Testis (tissue), 2 donors: ENCODE measurements at regions not wholly inside any gene's neighbourhood (a gene's known extent, or its start where the extent isn't known, plus 50 kb on each side); places are given as distances from the start of the nearest gene placed in this dataset.

Source experiments
- DNase-seq: peaks from one replicate; pipeline ENCODE4 v3.0.0-alpha.2; 2019
- H3K27ac ChIP-seq, 2 donors: fragments of 200-600 bp; sonication (generic); one replicate each; pipeline ENCODE4 v1.5.1; 2019
- H3K27me3 ChIP-seq: fragments of 200-600 bp; sonication (generic); one replicate; pipeline ENCODE4 v1.5.1; 2019
- H3K36me3 ChIP-seq: fragments of 200-600 bp; sonication (generic); one replicate; pipeline ENCODE4 v1.5.1; 2017; ENCODE audit warnings: low read depth; ENCODE audit errors: missing control alignments
- H3K4me1 ChIP-seq: fragments of 200-600 bp; sonication (generic); one replicate; pipeline ENCODE4 v1.5.1; 2019
- H3K4me3 ChIP-seq, 2 donors: fragments of 200-600 bp; sonication (generic); one replicate each; pipeline ENCODE4 v1.5.1; 2017 to 2019
- H3K9me3 ChIP-seq: fragments of 200-600 bp; sonication (generic); one replicate; pipeline ENCODE4 v1.5.1; 2017
- POLR2A ChIP-seq: fragments of 450-650 bp; IDR thresholded peaks from one replicate; pipeline ENCODE4 v1.6.1; 2017; ENCODE audit warnings: antibody characterized with exemption, mild to moderate bottlenecking, moderate library complexity
- WGBS, 2 donors: methylation state at CpG; one replicate each; pipeline ENCODE4 v1.1.5; 2018; 5-methylcytosine and 5-hydroxymethylcytosine counted together
- intact Hi-C: fragments of 100-400 bp; cut with DNase I; formaldehyde crosslinking; loops from one replicate; pipeline ENCODE4 v1.15.1; 2023; ENCODE audit warnings: low total_unique reads
- TF ChIP-seq, protein P1 (sequence below), 3 experiments: fragments of 450-650 bp in 2 of 3; fragments of 200-600 bp in 1 of 3; sonication (generic) in 1 of 3; IDR thresholded peaks; one replicate each; pipeline ENCODE4 v1.5.1; 2016 to 2019; ENCODE audit warnings: antibody characterized with exemption in 3 of 3, mild to moderate bottlenecking in 2 of 3, moderate library complexity in 1 of 3

DNA sequence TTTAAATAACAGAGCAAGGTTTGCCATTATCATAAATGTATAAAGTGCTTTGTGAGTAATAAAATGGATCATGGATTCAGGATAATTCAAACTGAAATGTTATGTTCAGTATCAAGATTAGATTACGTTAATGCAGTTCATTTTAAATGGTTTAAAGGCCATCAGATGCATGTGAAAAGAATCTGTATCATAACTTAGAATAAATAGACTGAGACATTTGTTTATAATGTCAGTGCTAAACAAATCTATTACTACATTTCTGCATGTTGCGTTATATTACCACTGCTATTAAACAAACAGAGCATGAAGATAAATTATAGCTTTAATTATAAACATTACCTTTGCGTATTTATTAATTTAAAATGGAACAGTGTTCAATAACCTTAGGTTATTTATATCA, 160.2 kb downstream of the TOX3 start:
- 92 to 94% methylated on average over 3 of the region's 3 CpGs for WGBS, 2 donors
- intact Hi-C loops = no loop called here
- no peaks in the 10 kb centered on the region for H3K9me3 ChIP-seq

DNA sequence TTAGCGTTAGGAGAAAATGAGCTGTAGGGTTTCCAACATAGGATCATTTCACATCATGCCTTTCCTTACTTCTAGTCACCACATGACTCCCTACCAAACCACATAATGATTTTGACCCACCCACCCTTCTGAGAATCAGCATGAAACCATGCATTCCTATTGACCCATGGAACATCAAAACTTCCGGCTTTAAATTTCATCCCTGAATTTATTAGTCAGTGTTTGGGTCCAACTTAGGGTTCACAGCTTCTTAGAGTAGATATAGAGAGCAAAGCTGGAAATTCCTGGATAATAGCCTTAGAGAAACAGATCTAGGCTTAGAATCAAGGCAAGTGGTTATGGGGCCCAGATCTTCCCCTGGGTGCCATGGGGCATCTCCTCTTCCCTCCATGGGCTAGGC, 162.6 kb downstream of the TOX3 start:
- Histone ChIP-seq H3K9me3 (no peaks in the 10 kb centered on the region), H3K27me3 (no peaks in the 10 kb centered on the region), H3K36me3 (no peaks in the 10 kb centered on the region), H3K27ac (no peak overlapping the region), H3K4me3 (no peak overlapping the region), H3K4me1 (no peaks in the 10 kb centered on the region)
- 89 to 92% methylated on average over 2 of the region's 2 CpGs for WGBS, 2 donors
- intact Hi-C loops = no loop called here
- no peak for DNase-seq
- TF ChIP-seq, protein P1, sequence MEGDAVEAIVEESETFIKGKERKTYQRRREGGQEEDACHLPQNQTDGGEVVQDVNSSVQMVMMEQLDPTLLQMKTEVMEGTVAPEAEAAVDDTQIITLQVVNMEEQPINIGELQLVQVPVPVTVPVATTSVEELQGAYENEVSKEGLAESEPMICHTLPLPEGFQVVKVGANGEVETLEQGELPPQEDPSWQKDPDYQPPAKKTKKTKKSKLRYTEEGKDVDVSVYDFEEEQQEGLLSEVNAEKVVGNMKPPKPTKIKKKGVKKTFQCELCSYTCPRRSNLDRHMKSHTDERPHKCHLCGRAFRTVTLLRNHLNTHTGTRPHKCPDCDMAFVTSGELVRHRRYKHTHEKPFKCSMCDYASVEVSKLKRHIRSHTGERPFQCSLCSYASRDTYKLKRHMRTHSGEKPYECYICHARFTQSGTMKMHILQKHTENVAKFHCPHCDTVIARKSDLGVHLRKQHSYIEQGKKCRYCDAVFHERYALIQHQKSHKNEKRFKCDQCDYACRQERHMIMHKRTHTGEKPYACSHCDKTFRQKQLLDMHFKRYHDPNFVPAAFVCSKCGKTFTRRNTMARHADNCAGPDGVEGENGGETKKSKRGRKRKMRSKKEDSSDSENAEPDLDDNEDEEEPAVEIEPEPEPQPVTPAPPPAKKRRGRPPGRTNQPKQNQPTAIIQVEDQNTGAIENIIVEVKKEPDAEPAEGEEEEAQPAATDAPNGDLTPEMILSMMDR (IDR thresholded peaks at IDR 0.05) = no peak
- no peak for TF ChIP-seq POLR2A

More for the DNA sequence above, 160.2 kb downstream of the TOX3 start:
- Histone ChIP-seq H3K4me3 (no peak overlapping the region), H3K27ac (no peak overlapping the region), H3K4me1 (no peaks in the 10 kb centered on the region), H3K36me3 (no peaks in the 10 kb centered on the region), H3K27me3 (no peaks in the 10 kb centered on the region)
- no peak for TF ChIP-seq POLR2A
- TF ChIP-seq, protein P1 (IDR thresholded peaks at IDR 0.05) = no peak
- DNase-seq = no peak

DNA sequence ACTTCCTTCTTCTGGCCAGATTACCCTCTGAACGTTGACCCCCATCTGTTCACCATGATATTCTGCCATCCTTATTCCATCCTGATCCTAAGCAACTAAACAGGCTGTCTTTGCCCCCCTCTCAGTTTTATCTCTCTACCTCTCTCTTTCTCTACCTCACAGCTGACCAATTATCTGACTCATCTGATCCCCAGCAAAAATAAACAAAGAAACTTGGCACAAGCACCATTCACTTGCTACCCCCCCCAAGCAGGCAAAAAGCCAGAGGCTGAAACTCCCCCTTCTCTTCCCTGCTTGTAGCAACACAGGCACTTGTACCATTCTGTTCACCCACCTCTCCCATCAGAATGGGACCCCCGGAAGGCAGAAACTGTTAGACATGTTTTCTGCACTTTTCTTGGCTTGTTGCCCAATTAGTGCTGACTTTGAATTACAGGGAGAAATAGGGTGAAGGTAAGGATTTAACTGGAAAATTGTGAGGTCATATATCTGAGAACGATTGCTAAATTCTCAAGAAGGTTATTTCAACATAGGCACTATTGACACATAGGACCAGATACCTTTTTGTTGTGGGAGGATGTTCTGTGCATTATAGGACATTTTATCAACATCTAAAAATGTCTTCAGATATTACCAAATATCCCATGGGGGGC, 163.2 kb downstream of the TOX3 start:
- WGBS, 2 donors = 44% methylated on average over 3 of the region's 3 CpGs
- H3K27ac ChIP-seq = no peak overlapping the region
- TF ChIP-seq, protein P1 (IDR thresholded peaks at IDR 0.05) = no peak
- no peak for TF ChIP-seq POLR2A
- no peaks in the 10 kb centered on the region for H3K4me1 ChIP-seq
- no peak for DNase-seq
- no peaks in the 10 kb centered on the region for H3K9me3 ChIP-seq
- H3K4me3 ChIP-seq = no peak overlapping the region
- intact Hi-C loops = no loop called here
- H3K27me3 ChIP-seq = no peaks in the 10 kb centered on the region
- H3K36me3 ChIP-seq = no peaks in the 10 kb centered on the region

DNA sequence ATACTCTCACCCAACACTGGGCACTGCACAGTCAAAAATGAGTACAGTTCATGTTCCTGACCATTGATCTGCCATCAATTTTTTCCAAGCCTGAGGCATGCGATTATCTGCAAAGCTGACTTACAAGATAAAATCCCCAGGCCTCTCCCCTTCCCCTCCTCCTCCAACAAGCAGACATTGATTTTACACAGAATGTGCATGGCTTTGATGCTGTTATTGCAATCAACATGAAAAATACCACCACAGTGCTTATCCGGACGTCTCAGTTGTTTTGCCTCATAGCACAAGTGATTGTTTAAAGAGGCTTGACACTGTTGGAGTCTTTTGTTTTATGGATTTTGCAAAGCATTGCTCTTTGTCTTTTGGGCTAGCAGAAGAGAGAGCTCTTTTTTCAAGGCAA, 163.8 kb downstream of the TOX3 start:
- Histone ChIP-seq H3K27me3 (no peaks in the 10 kb centered on the region), H3K9me3 (no peaks in the 10 kb centered on the region), H3K27ac (no peak overlapping the region), H3K4me3 (no peak overlapping the region), H3K36me3 (no peaks in the 10 kb centered on the region), H3K4me1 (no peaks in the 10 kb centered on the region)
- intact Hi-C loops = no loop called here
- 54 to 62% methylated on average over 3 of the region's 3 CpGs for WGBS, 2 donors
- TF ChIP-seq POLR2A = no peak
- TF ChIP-seq, protein P1 (IDR thresholded peaks at IDR 0.05) = no peak
- DNase-seq = no peak

DNA sequence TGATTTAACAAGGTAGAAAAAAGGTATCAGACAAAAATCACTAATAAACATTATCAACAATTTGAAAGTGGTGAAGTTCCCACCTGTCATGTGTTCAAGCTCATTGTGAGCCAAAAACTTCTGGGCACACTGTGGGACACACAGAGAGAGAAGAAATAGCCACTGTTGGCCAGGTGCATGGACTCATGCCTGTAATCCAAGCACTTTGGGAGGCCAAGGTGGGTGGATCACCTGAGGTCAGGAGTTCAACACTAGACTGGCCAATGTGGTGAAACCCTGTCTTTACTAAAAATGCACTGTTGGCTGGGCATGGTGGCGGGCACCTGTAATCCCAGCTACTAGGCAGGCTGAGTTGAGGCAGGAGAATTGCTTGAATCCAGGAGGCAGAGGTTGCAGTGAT, 167.4 kb downstream of the TOX3 start:
- Histone ChIP-seq H3K36me3 (no peaks in the 10 kb centered on the region), H3K9me3 (no peaks in the 10 kb centered on the region), H3K4me3 (no peak overlapping the region), H3K27me3 (no peaks in the 10 kb centered on the region), H3K27ac (no peak overlapping the region), H3K4me1 (no peaks in the 10 kb centered on the region)
- TF ChIP-seq, protein P1 (IDR thresholded peaks at IDR 0.05) = no peak
- no peak for TF ChIP-seq POLR2A
- intact Hi-C loops = no loop called here
- DNase-seq = no peak
- 100% methylated on average over 1 of the region's 1 CpG for WGBS, 2 donors
